SK-N-SH (cell line): ENCODE measurements at regions not wholly inside any gene's neighbourhood (a gene's known extent, or its start where the extent isn't known, plus 50 kb on each side); places are given as distances from the start of the nearest gene placed in this dataset.

Experiments
- CTCF ChIA-PET: fragments of 300-600, 350-600 bp; formaldehyde crosslinking; extraction: SDS; loops from one replicate; lab custom pipeline; 2021; lab: Yijun Ruan, JAX
- POLR2A ChIA-PET: fragments of 350-600 bp; sonication (Branson Sonifier 250); formaldehyde crosslinking; extraction: SDS; loops from one replicate; lab custom pipeline; 2020; ENCODE audit warnings: antibody characterized with exemption, inconsistent platforms; lab: Yijun Ruan, JAX
- DNase-seq: peaks from one replicate; pipeline ENCODE4 v3.0.0; 2012
- H2AFZ ChIP-seq: fragments of 200-600 bp; sonication (generic); 2 replicates; pipeline ENCODE4 v1.8.1; 2016; ENCODE audit warnings: antibody characterized with exemption, mild to moderate bottlenecking, low read depth
- H3F3A ChIP-seq: fragments of 200-600 bp; sonication (generic); replicated peaks from 2 replicates; pipeline ENCODE3; 2016; ENCODE audit warnings: antibody characterized with exemption, mild to moderate bottlenecking; ENCODE audit not compliant: insufficient read depth
- H3K27ac ChIP-seq, 2 experiments: fragments of 200-500 bp in 1 of 2; fragments of 200-600 bp in 1 of 2; sonication (Bioruptor generic) in 1 of 2; sonication (generic), shearing (Covaris generic) in 1 of 2; 2 replicates each; pipeline versions ENCODE4 v1.5.1 to v1.6.1; 2014 to 2016; ENCODE audit warnings: low read depth in 2 of 2, inconsistent platforms in 1 of 2, low read length in 1 of 2, mild to moderate bottlenecking in 1 of 2, mixed read lengths in 1 of 2
- H3K27me3 ChIP-seq: fragments of 200-600 bp; sonication (generic), shearing (Covaris generic); 2 replicates; pipeline ENCODE4 v1.6.1; 2016; ENCODE audit warnings: mixed run types; ENCODE audit not compliant: insufficient read depth
- H3K36me3 ChIP-seq, 2 experiments: fragments of 200-500 bp in 1 of 2; fragments of 200-600 bp in 1 of 2; sonication (Bioruptor generic) in 1 of 2; sonication (generic) in 1 of 2; replicated peaks in 1 of 2; 2 replicates each; pipeline versions ENCODE3 to v1.5.1; 2014 to 2016; ENCODE audit warnings: low read length in 1 of 2, mild to moderate bottlenecking in 1 of 2; ENCODE audit not compliant: insufficient read depth in 2 of 2, control insufficient read depth in 1 of 2
- H3K4me1 ChIP-seq, 2 experiments: fragments of 200-500 bp in 1 of 2; fragments of 200-600 bp in 1 of 2; sonication (Bioruptor generic) in 1 of 2; sonication (generic), shearing (Covaris generic) in 1 of 2; 2 replicates each; pipeline versions ENCODE4 v1.5.1 to v1.6.1; 2014 to 2016; ENCODE audit warnings: low read depth in 1 of 2, low read length in 1 of 2, mixed run types in 1 of 2; ENCODE audit not compliant: insufficient read depth in 2 of 2, control insufficient read depth in 1 of 2
- H3K4me2 ChIP-seq: fragments of 200-600 bp; sonication (generic), shearing (Covaris generic); 2 replicates; pipeline ENCODE4 v1.6.1; 2017; ENCODE audit warnings: mixed run types
- H3K4me3 ChIP-seq, 2 experiments: fragments of 200-500 bp in 1 of 2; fragments of 200-600 bp in 1 of 2; sonication (Bioruptor generic) in 1 of 2; sonication (generic), shearing (Covaris generic) in 1 of 2; 2 replicates each; pipeline versions ENCODE4 v1.5.1 to v1.8.1; 2014 to 2016; ENCODE audit warnings: low read depth in 2 of 2, inconsistent platforms in 1 of 2, low read length in 1 of 2, mild to moderate bottlenecking in 1 of 2, mixed read lengths in 1 of 2, moderate library complexity in 1 of 2
- H3K79me2 ChIP-seq: fragments of 200-600 bp; sonication (generic); 2 replicates; pipeline ENCODE4 v1.8.1; 2017; ENCODE audit warnings: mild to moderate bottlenecking; ENCODE audit not compliant: insufficient read depth
- H3K9ac ChIP-seq: fragments of 200-600 bp; sonication (generic); 2 replicates; pipeline ENCODE4 v1.6.1; 2017; ENCODE audit warnings: mixed run types
- H3K9me2 ChIP-seq: fragments of 200-600 bp; sonication (generic); 2 replicates; pipeline ENCODE4 v1.6.1; 2017; ENCODE audit warnings: mixed run types
- H3K9me3 ChIP-seq: fragments of 200-600 bp; sonication (generic); 2 replicates; pipeline ENCODE4 v1.6.1; 2017; ENCODE audit warnings: mixed run types, mild to moderate bottlenecking, moderate library complexity
- H4K20me1 ChIP-seq: fragments of 200-600 bp; sonication (generic); 2 replicates; pipeline ENCODE4 v1.6.1; 2017; ENCODE audit warnings: mild to moderate bottlenecking, mixed run types; ENCODE audit not compliant: insufficient read depth
- EP300 ChIP-seq, 2 experiments: IDR thresholded peaks; 2 replicates each; pipeline versions ENCODE4 v1.4.0 to v1.6.1; 2012; ENCODE audit warnings: borderline replicate concordance in 1 of 2, low read depth in 1 of 2, low read length in 1 of 2
- FOXJ3 ChIP-seq: sonication (generic); formaldehyde crosslinking; IDR thresholded peaks from 2 replicates; pipeline ENCODE4 v1.5.1; 2020; ENCODE audit warnings: mild to moderate bottlenecking, missing genetic modification reagents
- GATA2 ChIP-seq: sonication (generic); formaldehyde crosslinking; IDR thresholded peaks from 2 replicates; pipeline ENCODE4 v1.5.0; 2020; ENCODE audit warnings: mild to moderate bottlenecking, missing genetic modification reagents
- MEF2A ChIP-seq: IDR thresholded peaks from 2 replicates; pipeline ENCODE4 v1.4.0; 2012; ENCODE audit warnings: low read depth, borderline replicate concordance
- NFIC ChIP-seq: IDR thresholded peaks from 2 replicates; pipeline ENCODE4 v1.4.0; 2012; ENCODE audit warnings: borderline replicate concordance
- POLR2AphosphoS5 ChIP-seq: IDR thresholded peaks from 2 replicates; pipeline ENCODE4 v1.6.1; 2012; ENCODE audit warnings: low read depth, low read length
- RAD21 ChIP-seq: IDR thresholded peaks from 2 replicates; pipeline ENCODE4 v1.6.1; 2012; ENCODE audit warnings: mild to moderate bottlenecking, low read length
- RCOR1 ChIP-seq: fragments of 150-350 bp; IDR thresholded peaks from 2 replicates; pipeline ENCODE4 v1.6.1; 2017; ENCODE audit warnings: antibody characterized with exemption, low read length
- SMC3 ChIP-seq: IDR thresholded peaks from 2 replicates; pipeline ENCODE4 v1.6.1; 2012; ENCODE audit warnings: low read depth, low read length, improper control_type of control experiment
- TAF1 ChIP-seq: IDR thresholded peaks from 2 replicates; pipeline ENCODE4 v1.6.1; 2012; ENCODE audit warnings: low read depth, mild to moderate bottlenecking, low read length, moderate library complexity, borderline replicate concordance
- TEAD4 ChIP-seq: IDR thresholded peaks from 2 replicates; pipeline ENCODE4 v1.4.0; 2012; ENCODE audit warnings: mild to moderate bottlenecking, borderline replicate concordance; ENCODE audit not compliant: insufficient read depth
- WGBS: methylation state at CpG from one replicate; pipeline ENCODE4 v1.1.6; 2017; ENCODE audit warnings: low lambda C conversion rate; 5-methylcytosine and 5-hydroxymethylcytosine counted together
- TF ChIP-seq, protein P1 (sequence below): fragments of 150-350 bp; IDR thresholded peaks from 2 replicates; pipeline ENCODE4 v1.6.1; 2017; ENCODE audit warnings: antibody characterized with exemption, low read length, low read depth, borderline replicate concordance
- TF ChIP-seq, protein P2 (sequence below): IDR thresholded peaks from 2 replicates; pipeline ENCODE4 v1.4.0; 2012; ENCODE audit warnings: low read depth, borderline replicate concordance
- TF ChIP-seq, protein P3 (sequence below): IDR thresholded peaks from 2 replicates; pipeline ENCODE4; 2012
- TF ChIP-seq, protein P4 (sequence below): IDR thresholded peaks from 2 replicates; pipeline ENCODE4 v1.6.1; 2012; ENCODE audit warnings: mild to moderate bottlenecking, low read depth, low read length, moderate library complexity
- TF ChIP-seq, protein P5 (sequence below): IDR thresholded peaks from 2 replicates; pipeline ENCODE4 v1.4.0; 2012; ENCODE audit warnings: low read depth, borderline replicate concordance
- TF ChIP-seq, protein P6 (sequence below): IDR thresholded peaks from 2 replicates; pipeline ENCODE4 v1.4.0; 2012; ENCODE audit warnings: low read depth

DNA sequence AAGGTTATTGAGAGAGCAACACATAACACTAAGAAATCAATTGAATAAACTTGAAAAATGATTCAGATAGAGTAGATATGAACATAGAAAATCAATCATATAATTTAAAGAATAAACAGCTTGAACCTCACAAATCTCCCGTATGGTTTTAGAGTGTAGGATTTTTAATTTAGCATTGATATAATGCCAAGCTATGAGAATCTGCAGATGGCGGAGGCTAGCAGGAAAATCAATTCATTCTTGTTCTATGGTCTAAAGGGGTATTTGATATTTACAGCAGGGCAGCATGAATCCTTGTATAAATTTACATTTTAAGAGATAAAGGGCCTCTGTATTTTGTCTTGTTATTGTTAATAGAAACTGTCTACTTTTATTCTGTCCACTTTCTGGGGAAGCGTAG is 797.0 kb downstream of the GALR1 start:
- TF ChIP-seq RCOR1 (no peak), EP300 (IDR thresholded peaks at IDR 0.05; ENCODE audit: borderline replicate concordance in 1 of 2, low read depth in 1 of 2, low read length in 1 of 2) (no peak), RAD21 (no peak), TAF1 (no peak), TEAD4 (no peak), MEF2A (no peak), GATA2 (CRISPR knock-in tag) (no peak), POLR2AphosphoS5 (no peak), SMC3 (no peak), FOXJ3 (no peak), NFIC (no peak)
- TF ChIP-seq, protein P1, sequence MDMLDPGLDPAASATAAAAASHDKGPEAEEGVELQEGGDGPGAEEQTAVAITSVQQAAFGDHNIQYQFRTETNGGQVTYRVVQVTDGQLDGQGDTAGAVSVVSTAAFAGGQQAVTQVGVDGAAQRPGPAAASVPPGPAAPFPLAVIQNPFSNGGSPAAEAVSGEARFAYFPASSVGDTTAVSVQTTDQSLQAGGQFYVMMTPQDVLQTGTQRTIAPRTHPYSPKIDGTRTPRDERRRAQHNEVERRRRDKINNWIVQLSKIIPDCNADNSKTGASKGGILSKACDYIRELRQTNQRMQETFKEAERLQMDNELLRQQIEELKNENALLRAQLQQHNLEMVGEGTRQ: no peak
- TF ChIP-seq, protein P2, sequence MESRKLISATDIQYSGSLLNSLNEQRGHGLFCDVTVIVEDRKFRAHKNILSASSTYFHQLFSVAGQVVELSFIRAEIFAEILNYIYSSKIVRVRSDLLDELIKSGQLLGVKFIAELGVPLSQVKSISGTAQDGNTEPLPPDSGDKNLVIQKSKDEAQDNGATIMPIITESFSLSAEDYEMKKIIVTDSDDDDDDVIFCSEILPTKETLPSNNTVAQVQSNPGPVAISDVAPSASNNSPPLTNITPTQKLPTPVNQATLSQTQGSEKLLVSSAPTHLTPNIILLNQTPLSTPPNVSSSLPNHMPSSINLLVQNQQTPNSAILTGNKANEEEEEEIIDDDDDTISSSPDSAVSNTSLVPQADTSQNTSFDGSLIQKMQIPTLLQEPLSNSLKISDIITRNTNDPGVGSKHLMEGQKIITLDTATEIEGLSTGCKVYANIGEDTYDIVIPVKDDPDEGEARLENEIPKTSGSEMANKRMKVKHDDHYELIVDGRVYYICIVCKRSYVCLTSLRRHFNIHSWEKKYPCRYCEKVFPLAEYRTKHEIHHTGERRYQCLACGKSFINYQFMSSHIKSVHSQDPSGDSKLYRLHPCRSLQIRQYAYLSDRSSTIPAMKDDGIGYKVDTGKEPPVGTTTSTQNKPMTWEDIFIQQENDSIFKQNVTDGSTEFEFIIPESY: no peak
- TF ChIP-seq, protein P3, sequence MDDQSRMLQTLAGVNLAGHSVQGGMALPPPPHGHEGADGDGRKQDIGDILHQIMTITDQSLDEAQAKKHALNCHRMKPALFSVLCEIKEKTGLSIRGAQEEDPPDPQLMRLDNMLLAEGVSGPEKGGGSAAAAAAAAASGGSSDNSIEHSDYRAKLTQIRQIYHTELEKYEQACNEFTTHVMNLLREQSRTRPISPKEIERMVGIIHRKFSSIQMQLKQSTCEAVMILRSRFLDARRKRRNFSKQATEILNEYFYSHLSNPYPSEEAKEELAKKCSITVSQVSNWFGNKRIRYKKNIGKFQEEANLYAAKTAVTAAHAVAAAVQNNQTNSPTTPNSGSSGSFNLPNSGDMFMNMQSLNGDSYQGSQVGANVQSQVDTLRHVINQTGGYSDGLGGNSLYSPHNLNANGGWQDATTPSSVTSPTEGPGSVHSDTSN: no peak
- TF ChIP-seq, protein P4, sequence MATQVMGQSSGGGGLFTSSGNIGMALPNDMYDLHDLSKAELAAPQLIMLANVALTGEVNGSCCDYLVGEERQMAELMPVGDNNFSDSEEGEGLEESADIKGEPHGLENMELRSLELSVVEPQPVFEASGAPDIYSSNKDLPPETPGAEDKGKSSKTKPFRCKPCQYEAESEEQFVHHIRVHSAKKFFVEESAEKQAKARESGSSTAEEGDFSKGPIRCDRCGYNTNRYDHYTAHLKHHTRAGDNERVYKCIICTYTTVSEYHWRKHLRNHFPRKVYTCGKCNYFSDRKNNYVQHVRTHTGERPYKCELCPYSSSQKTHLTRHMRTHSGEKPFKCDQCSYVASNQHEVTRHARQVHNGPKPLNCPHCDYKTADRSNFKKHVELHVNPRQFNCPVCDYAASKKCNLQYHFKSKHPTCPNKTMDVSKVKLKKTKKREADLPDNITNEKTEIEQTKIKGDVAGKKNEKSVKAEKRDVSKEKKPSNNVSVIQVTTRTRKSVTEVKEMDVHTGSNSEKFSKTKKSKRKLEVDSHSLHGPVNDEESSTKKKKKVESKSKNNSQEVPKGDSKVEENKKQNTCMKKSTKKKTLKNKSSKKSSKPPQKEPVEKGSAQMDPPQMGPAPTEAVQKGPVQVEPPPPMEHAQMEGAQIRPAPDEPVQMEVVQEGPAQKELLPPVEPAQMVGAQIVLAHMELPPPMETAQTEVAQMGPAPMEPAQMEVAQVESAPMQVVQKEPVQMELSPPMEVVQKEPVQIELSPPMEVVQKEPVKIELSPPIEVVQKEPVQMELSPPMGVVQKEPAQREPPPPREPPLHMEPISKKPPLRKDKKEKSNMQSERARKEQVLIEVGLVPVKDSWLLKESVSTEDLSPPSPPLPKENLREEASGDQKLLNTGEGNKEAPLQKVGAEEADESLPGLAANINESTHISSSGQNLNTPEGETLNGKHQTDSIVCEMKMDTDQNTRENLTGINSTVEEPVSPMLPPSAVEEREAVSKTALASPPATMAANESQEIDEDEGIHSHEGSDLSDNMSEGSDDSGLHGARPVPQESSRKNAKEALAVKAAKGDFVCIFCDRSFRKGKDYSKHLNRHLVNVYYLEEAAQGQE: no peak
- TF ChIP-seq, protein P5, sequence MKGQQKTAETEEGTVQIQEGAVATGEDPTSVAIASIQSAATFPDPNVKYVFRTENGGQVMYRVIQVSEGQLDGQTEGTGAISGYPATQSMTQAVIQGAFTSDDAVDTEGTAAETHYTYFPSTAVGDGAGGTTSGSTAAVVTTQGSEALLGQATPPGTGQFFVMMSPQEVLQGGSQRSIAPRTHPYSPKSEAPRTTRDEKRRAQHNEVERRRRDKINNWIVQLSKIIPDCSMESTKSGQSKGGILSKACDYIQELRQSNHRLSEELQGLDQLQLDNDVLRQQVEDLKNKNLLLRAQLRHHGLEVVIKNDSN: no peak
- TF ChIP-seq, protein P6, sequence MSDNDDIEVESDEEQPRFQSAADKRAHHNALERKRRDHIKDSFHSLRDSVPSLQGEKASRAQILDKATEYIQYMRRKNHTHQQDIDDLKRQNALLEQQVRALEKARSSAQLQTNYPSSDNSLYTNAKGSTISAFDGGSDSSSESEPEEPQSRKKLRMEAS: no peak
- Histone ChIP-seq H3K79me2 (no peaks in the 10 kb centered on the region), H3K9me2 (no peaks in the 10 kb centered on the region), H3K4me3 (no peak overlapping the region), H3K4me2 (no peak overlapping the region), H3K27me3 (no peaks in the 10 kb centered on the region), H3K4me1 (no peaks in the 10 kb centered on the region), H3K9ac (no peak overlapping the region), H3F3A (no peaks in the 10 kb centered on the region), H2AFZ (no peak overlapping the region), H3K27ac (no peak overlapping the region), H3K9me3 (no peaks in the 10 kb centered on the region), H4K20me1 (no peaks in the 10 kb centered on the region), H3K36me3 (no peaks in the 10 kb centered on the region)
- 3% methylated on average over 3 of the region's 3 CpGs for WGBS
- DNase-seq: no peak
- ChIA-PET POLR2A (no interaction called here), CTCF (interaction anchor here (1.0 kb wide), 1 partner anchor 143 kb away, joined by 3 read pairs; no protein-coding TSS in a partner anchor)
